GM19035 (cell line): ENCODE measurements at regions not wholly inside any gene's neighbourhood (a gene's known extent, or its start where the extent isn't known, plus 50 kb on each side); places are given as distances from the start of the nearest gene placed in this dataset.

Experiments
- ATAC-seq: cut with Tn5 transposase; IDR thresholded peaks from one replicate; pipeline ENCODE4 v1.9.1; 2021; ENCODE audit not compliant: unreplicated experiment

DNA sequence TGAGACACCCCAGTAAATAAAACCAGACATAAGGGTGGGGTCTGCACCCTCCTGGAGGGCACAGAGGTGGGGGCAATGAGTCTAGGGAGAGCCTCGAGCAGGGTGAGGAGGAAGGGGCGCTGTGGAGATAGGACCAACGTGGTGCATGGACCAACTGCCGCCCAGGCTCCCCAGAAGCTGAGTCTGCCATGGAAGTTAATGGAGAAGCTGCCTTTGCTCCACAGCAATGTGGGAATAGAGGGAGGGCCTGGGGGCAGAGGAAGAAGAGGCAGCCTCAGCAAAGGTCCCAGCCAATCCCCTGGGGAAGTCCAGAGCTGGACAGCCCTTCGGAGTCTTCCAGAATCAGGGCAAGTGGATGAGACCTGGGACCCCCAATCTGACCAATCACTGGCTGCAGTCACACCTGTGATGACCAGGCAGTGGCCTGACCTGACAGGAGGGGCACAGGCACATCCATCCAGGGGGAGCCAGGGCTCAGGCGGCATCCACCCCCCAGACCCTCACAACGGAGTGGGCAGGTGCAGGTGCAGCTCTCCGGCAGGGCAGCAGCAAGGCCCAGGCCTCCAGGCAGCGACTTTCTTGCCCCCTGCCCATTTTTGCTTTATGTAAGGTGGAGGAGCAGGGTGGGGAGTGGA, 242.2 kb upstream of the PPP2R2D start:
- ATAC-seq: no peak

DNA sequence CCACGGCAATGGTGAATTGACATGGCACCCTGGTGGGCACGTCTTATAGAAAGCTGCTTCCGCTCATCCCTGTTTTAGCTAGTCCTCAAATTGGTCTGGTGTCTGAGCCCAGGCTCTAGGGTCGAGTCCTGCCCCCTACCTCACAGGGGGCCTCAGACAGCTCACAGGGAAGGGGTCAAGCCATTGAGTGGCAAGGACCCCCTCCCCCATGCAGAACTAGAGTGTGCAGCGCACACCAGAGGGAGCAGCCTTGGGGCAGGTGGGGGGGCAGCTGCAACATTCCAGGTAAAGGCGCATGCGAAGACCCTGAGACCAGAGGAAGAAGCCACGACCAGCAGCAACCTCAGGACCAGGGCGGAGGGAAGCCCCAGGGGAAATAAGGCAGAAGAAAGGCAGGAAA, 240.4 kb upstream of the PPP2R2D start:
- no peak for ATAC-seq

DNA sequence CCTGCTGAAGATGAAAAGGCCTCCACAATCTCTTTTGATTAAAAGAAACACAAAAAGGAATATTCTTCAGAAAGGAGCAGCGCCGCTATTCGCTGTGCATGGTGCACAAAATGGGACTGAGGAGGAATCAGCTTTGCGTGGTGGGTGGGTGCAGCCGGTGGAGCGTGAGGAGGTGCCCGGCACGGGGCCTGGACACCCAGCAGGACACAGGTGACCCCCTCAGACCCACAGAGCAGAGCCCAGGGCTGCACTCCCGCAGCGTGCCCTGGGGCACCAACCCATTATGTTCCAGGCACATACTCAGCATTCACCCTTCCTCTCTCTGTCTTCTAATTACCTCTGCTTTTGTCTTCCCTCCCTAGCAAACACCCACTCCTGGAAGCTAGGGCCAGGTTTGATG, 238.0 kb upstream of the PPP2R2D start:
- ATAC-seq: no peak

DNA sequence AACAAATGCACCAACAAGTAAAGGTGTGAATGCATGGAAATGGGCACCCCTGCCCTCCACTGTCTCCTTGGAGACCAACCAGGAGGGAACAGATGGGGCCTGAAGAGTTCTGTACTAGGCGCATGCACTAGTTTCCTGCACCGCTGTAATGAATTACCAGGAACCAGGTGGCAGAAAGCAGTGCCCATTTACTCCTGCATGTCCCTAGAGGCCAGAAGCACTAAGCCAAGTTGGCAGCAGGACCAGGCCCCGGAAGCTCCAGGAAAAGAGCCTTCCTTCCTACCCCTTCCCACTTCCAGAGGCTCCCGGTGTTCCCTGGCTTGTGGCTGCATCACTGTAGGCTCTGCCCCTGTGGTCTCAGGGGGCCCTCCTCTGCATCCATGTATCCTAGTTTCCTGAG, 237.5 kb upstream of the PPP2R2D start:
- ATAC-seq: no peak

- no peak for ATAC-seq
Observed at GRCh38 chr10:131666091-131666490, 234.7 kb upstream of the PPP2R2D start.

GRCh38 chr10:131667047-131667446, 233.8 kb upstream of the PPP2R2D start:
- no peak for ATAC-seq

DNA sequence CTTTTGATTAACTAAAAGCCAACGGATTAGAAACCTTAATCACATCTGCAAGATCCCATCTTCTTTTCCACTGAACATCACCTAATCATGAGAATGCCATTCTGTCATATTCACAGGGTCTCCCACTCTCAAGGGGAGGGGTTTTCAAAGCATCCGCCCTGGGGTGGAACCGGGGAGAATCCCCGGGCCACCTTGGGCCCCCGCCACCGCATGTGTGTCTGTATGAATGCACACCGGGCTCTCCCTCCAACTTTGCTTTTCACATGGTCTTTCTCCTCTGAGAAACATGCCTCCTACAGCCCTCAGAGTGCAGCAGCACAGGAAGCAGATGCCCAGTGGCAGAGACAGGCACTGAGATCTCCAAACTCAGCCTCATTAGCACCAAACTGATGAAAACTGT, 233.2 kb upstream of the PPP2R2D start:
- ATAC-seq: no peak

DNA sequence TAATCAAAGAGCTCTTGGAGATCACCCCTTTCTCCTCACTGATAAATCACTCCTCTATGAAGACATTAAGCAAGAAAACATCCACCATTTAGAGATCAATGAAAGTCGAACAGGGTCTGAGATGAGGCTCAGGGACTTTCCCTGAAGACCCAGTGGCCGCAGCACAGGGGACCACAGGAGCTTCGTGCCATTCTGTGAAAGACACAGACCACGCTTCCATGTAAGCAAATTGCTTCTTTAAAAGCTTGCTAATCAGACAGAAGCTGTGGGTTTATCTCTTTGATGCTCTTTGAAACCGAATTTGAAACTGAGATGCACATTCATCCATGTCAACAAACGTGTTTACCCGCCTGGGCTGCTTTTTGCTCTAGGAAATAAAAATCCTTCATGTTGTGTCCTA, 231.9 kb upstream of the PPP2R2D start:
- no peak for ATAC-seq

GRCh38 chr10:131669838-131670237, 231.0 kb upstream of the PPP2R2D start:
- no peak for ATAC-seq

- ATAC-seq: no peak
Observed at GRCh38 chr10:131670341-131670740, 230.5 kb upstream of the PPP2R2D start.

DNA sequence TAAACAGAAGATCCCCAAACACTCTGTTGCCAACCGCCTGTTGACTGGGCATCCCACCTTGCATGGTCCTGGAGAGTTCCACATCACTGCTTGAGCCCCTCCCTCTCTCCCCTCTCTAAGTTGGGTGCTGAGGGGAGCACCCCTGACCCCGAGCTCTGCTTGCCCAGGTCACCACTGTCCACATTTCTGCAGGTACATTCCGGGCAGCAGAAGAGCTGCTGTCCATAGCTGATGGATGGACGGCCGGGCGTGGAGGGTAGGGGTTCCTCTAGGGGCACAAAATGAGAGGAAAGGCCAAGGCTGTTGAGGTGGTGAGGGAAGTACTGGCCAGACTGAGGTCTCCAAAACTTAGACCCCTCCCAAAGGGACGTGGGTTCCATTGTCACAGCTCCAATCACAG, 227.4 kb upstream of the PPP2R2D start:
- ATAC-seq: no peak

- no peak for ATAC-seq
Observed at GRCh38 chr10:131674130-131674529, 226.7 kb upstream of the PPP2R2D start.

DNA sequence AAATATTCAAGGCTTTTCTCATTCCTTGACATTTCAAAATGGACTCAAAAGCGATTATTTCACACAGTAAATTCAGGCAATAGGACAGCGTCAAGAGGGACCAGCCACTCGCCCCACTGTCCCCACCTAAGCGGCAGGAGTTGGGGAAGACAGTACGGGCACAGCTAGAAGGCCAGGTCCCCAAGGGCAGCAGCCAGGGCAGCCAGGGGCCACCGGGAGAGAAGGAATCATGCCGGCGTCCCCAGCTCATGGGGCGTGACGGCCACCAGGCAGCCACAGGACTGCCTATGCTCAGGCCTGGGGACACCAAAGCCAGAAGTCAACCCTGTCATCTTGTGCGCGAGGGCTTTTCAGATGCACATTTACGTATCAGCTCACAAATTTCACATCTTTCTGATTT, 225.7 kb upstream of the PPP2R2D start:
- ATAC-seq: no peak

DNA sequence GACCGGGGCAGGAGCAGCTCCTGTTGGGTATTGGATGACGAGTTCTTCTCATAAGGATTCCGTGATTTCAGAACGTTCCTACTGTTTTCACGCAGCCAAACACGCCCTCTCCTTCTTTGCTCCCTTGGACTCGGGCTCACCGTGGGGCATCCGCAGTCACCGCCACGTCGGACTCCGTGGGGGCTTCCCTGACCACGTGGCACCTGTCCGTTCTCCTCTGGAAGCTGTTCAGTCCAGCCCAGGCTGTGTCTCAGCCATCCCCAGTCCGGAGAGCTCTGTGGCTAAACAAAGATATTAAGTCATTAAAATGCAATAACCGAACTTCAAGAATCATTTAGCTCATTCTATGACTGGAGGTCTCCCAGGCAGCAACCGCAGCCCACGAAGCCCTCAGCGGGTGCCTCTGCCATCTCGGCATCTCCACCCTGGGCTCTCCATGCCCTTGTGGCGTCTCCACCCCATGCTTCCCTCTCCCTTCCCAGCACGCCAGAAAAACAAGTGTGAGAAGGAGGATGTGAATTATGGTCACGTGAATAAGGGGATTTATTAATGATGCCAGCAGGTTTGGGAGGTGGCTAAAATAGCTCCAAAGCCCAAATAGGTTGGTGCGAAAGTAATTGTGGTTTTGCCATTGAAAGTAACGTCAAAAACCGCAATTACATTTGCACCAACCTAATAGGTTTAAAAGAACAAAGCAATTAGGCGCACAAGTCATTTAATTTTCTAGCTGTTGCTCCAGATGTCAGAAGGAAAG, 224.6 kb upstream of the PPP2R2D start:
- no peak for ATAC-seq

DNA sequence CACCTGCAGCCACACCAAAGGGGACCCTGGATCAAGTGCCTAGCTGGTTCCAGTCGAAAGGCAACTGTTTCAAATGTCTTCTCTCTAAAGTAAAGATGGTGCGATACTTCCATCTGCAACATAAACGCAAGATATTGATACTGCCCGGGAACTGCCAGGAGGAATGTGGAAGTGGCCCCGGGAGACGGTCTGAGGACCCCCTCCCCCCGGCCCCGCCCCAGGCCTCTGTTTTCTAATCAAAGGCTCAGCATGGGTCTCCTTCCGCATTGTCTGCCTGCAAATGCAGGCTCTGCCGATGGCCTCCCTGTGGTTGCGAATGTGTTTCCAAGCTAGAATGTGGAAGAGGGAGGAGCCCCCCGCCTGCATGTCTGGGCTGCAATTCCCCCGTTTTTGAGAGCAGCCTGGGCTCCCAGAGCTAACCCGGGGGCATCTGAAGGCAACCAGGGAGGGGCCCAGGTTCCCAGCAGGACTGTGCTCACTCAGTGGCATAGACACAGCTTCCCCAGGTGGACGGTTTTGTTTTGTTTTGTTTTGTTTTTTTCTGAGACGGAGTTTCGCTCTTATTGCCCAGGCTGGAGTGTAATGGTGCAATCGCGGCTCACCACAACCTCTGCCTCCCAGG, 223.9 kb upstream of the PPP2R2D start:
- no peak for ATAC-seq

GRCh38 chr10:131677671-131678070, 223.1 kb upstream of the PPP2R2D start:
- no peak for ATAC-seq

DNA sequence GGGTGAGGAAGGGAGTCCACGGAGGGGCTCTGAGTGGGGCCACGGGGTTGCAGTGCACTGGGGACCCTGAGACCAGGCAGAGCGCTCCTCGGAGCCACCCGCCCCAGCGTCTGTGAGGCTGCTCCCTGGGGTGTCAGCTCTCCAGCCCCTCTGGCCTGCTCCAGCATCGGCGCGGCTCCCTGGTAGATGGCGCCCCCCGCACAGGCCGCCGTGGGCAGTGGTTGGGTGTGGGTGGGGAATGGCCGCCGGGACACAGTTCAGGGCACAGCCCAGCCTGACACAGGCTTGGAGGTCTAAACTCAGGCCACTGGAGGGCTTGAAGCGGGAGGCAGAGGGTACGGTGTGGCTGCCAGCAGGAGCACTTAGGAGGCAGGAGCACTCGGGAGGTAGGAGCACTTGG, 222.6 kb upstream of the PPP2R2D start:
- no peak for ATAC-seq

- no peak for ATAC-seq
Observed at GRCh38 chr10:131678613-131679012, 222.2 kb upstream of the PPP2R2D start.

DNA sequence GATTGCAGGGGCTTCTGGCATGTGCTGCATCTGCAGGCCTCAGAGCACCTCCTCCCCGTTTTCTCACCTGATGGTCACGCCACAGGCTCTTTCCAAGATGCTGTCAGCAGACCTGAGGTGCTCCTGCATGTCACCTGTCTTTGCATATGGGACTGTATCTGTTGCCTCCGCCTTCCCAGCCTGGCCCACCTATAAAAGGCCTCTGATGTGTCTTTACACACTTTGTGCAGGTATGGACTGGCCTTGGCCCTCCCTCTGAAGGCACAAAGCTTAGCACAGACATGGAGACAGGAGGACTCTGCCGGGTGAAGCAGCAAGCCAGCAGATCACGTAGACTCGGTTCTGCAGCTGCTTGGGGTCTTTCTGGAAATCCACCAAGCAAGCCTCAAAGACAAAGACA, 220.9 kb upstream of the PPP2R2D start:
- no peak for ATAC-seq

- ATAC-seq: no peak
Observed at GRCh38 chr10:131681122-131681521, 219.7 kb upstream of the PPP2R2D start.

DNA sequence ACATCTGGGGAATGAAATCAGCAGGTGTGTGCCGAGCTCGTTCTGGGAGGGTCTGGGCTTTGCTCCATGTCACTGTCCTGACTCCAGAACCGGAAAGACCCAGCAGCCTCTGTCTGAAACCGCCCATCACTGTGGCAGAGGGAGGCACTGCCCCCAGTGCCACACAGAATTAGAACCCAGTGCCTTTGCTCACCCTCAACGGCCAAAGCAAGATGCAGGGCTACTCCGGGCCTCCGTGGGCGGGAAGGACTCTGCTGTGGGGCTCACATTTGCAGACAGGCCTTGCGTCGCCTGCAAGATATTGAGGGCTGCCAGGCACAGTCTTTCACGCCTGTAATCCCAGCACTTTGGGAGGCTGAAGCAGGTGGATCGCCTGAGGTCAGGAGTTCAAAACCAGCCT, 219.2 kb upstream of the PPP2R2D start:
- ATAC-seq: no peak

DNA sequence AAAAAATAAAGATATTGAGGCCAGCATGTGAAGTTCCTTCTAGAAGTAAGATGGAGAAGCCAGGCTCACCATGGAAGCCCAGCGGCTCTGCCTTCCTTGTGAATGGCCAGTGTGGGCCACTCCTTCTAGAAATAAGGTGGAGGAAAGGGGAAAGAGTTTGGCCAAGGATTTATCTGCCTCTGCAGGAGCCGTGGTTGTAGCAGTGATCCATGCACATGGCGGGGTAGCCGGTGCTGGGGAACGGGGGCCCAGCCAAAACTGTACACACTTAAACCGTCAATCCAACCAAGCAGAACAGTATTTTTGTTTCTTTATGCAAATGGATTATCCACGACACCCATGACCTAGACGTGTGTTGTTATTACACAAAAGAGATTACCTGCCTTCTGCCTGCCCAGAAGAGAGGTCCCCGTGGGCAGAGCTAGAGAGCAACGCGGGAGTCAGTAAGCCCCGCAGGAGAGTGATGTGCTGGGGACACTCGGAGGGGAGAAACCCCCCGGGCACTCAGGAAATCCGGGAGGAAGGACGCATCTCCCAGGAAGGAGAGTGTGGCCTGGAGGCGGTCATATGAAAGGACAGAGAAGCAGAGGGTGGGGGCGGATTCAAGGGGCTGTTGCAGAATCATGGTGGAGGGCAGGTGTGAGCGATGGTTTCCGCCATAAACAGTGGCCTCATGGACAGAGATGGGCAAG, 218.4 kb upstream of the PPP2R2D start:
- ATAC-seq: no peak
